DMS153 treated with DMSO at 0.1 percent for 48 hours (cell line): ENCODE measurements at regions not wholly inside any gene's neighbourhood (a gene's known extent, or its start where the extent isn't known, plus 50 kb on each side); places are given as distances from the start of the nearest gene placed in this dataset.

Experiments
- DNase-seq: peaks from one replicate; lab custom pipeline; 2025; ENCODE audit not compliant: unreplicated experiment; lab: John Stamatoyannopoulos, UW

DNA sequence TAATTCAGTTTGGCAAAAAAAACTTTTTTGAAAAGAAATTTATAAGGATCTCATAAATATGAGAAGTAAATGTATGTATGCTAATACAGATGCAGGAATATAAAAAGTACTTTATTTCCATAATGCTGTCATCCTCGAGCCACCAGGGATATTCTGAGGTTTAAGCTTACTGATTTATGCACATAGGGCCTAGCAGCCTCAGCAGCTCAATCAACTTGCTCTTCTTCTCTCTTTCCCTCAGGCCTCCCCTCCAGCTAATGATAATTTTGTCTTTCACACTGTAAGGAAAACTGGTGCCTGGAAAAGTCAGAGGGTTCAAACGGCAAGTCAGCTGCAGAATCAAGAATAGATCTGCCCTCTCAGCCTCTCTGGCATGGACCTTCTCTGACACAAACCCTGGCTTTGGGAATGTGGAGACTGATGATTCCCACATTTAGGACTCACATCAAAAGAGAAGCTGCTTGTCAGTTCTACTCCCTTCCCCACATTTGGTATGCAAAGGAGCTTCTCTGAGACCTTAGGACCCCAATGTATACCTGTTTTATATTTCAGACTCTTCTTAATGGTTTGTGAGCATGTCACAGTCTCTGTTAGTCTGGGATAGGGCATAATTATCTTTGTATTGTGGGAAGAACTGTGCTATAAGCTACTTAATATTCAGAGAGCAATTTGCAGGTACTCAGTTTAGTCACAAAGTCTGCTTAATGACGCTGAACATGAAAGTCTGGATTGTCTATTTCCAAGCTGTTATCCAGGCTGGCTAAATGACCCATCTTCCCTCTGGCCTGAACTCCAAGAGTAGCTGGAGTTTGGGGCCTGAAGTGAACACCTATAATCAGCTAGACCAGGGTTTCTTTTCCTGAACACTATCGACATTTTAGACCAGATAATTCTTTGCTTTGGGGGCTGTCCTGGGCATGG, 52.1 kb upstream of the DIPK1A start:
- DNase-seq = no peak

DNA sequence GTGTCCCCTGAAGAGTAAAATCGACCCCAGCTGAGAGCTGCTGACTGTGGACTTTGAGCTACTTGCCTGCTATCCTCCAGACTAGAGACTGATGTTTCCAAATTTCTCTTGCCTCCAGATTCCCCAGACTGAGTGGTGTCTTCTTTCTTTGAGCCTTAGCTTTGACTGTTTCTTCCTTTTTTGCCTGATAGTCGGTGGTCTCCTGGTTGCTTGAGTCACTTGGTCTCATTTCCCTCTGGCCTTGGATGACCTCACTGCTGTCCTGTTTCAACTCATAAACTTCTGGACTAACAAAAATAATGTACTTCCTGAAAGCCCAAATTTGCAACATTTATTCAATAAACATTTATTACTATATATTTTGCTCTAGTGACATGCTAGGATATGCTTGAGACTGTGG, 52.9 kb upstream of the DIPK1A start:
- no peak for DNase-seq

DNA sequence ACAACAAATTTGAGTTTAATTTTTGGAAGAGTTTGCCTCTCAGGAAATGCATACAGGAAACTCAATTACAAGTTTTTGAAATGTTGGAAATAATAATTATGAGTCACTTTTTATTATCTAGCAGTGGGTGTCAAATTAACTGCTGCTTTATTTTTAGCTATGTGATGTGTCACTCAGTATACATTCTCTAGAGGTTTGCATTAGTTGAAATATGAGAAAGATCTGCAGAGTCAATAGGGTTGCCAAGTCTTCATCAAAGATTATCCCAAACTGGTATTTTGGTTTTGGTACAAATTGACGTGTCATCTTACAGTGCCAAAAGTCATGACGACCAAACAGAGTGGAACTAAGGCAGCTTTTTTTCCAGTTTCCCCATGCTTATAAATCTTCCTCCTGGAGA, 54.3 kb upstream of the DIPK1A start:
- no peak for DNase-seq

DNA sequence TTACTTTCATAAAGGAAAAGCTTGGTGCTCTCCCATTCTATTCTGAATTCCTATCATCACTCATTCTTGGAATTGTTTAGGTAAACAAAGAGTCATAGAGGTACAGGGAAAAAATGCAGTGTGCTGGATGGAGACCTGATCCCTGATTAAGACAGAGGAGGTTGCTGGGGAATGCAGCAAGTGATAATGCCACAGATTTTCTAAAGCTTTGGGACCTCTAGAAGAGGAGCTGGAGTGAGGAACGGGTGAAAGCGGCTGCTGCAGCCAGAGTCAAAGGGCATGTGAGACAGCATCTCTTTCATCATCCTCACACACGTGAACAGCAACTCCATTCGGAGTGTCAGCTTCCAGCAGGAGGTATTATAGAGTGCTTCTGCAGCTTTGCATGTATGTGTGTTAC, 54.9 kb upstream of the DIPK1A start:
- no peak for DNase-seq

DNA sequence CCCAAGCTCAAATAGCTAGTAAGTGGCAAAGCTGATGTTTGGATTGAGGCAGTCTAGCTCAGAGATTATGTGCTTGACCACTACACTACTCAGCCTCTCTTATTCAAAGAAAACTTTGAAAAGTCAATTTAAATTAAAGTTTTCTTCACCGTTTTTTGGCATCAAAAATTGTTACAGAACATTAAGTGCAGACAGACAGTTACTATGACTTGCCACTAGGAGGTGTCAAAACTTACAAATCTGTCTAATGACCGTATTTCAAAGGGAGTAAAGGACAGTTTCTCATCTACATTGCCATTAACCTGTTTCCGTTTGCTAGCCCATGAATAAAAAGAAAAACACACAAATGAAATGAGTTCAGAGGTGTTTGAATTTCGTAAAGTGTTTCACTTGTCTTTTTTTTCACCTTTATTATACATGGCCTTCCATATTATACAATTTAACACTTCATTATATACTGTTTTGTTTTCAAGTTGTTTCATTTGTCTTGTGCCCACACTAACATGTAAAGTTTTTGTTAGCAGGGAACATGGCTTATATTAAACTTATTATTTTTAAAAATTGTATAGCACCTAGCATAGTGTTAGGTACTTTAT, 57.4 kb upstream of the MTF2 start:
- peak; percentile 49 for DNase-seq

DNA sequence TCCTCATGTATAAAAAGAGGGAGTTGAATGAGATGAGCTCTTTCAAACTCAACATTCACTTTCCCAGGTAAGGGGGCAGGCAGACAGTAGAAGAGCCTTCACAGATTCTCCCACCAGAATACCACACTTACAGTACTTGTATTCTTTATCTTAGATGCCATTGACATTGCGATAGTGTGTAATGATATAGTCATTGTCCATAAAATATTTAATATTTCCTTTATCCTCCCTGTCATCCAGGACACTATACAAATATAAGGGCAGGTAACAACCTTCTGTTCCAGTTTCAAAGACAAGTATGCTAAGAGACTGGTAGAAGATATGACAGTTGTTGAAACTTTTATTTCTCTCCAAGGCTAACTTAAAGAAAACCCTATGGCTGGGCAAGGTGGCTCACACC, 56.5 kb upstream of the MTF2 start:
- DNase-seq = no peak

DNA sequence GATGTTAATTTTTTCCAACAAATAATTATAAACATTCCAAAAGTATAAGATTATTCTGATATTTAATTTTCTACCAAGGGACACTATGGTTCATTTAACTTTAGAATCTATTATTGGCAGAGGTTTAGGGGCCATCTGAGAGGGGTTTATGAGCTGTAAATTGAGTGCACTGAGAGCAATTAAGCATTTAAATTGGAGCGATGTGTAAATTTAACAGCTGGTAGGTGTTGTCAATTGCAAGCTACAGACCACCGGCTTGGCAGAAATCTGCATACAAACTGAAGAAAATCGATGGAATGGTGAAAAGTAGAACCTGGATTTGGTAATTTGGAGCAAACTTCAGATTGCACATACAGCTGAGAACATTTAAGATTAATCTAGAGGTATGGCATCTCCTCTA, 55.8 kb upstream of the MTF2 start:
- no peak for DNase-seq

DNA sequence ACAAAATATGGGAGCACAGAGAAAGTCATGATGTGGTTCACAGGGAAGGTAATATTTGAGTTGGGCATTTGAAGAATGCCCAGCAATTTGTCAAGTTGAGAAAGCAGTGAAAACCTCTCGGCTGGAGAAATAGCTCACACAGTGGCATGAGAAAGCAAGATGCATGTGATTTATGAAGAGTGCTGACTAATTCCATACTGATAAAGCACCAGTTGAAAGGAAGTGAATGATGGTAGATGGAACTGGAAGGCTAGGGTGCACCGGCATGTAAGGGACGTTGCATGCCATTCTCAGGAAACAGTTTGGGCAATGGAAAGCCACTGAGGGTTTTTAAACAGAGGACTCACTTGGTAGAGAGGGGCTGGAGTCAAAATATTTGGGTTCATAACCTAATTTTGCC, 53.5 kb upstream of the MTF2 start:
- no peak for DNase-seq

DNA sequence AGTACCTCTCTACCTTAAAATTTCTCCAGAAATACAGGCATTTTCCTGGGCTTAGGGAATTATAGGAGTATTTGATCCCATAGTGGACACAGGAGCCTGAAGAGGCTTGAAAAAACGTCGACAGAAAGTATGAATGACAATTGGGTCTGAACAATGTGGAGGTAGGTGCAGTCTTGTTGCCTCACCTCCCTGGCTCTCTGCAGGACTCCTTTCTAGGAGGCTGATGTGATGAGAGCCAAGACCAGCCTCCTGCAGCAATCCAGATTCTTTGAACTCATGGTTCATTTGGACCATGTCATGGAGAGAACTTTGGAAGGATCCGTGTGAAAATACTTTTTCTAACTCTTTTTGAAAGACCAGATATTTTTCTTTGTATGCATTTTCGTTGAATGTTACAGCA, 50.5 kb upstream of the MTF2 start:
- no peak for DNase-seq
